Peyer's patch (tissue), 4 donors: ENCODE measurements at regions not wholly inside any gene's neighbourhood (a gene's known extent, or its start where the extent isn't known, plus 50 kb on each side); places are given as distances from the start of the nearest gene placed in this dataset.

Experiments
- CTCF ChIP-seq, 6 experiments: fragments of 450-650 bp in 4 of 6; fragments of 200-600 bp in 2 of 6; sonication (generic) in 1 of 6; IDR thresholded peaks; one replicate each; pipeline ENCODE4 v1.5.1; 2017 to 2019; ENCODE audit warnings: antibody characterized with exemption in 6 of 6, mild to moderate bottlenecking in 3 of 6, moderate library complexity in 1 of 6
- POLR2A ChIP-seq, 2 donors: fragments of 450-650 bp; IDR thresholded peaks; one replicate each; pipeline ENCODE4 v1.5.1; 2017; ENCODE audit warnings: antibody characterized with exemption in 2 of 2, mild to moderate bottlenecking in 2 of 2, moderate library complexity in 2 of 2

DNA sequence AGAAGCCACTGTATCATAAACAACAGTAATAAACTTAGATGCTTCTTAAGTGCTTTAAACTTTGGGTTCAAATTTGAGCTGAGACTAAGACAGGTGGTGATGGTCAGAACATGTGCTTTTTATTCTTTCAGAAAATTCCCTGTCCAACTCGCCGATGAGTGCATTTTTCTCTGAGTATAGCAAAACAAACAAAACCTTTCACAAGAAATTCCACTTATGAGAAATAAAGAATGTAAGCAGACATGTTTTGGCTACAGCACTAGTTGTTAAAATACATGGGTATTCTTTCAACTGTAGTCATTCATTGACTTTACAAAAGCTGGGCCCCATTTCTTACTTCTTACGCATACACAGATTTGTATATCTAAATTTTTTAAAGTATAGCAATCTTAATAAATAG is 125.6 kb downstream of the SPRY2 start:
- TF ChIP-seq CTCF (IDR thresholded peaks at IDR 0.05) (no peak), POLR2A (IDR thresholded peaks at IDR 0.05) (no peak)
